SK-N-MC (cell line): ENCODE measurements at regions not wholly inside any gene's neighbourhood (a gene's known extent, or its start where the extent isn't known, plus 50 kb on each side); places are given as distances from the start of the nearest gene placed in this dataset.

Experiments
- DNase-seq: peaks from one replicate; pipeline ENCODE4 v3.0.0-alpha.2; 2011; ENCODE audit warnings: low read depth, low spot score
- H3K27ac ChIP-seq: fragments of 200-600 bp; sonication (generic); 2 replicates; pipeline ENCODE4 v1.5.1; 2016; ENCODE audit warnings: mixed run types
- H3K36me3 ChIP-seq: fragments of 200-600 bp; sonication (generic); 2 replicates; pipeline ENCODE4 v1.6.1; 2017; ENCODE audit warnings: antibody characterized with exemption, low read length, mixed read lengths; ENCODE audit not compliant: insufficient read depth
- H3K4me3 ChIP-seq: fragments of 200-600 bp; sonication (generic); 2 replicates; pipeline ENCODE4 v1.5.1; 2016
- H3K9ac ChIP-seq: fragments of 200-600 bp; sonication (generic); 2 replicates; pipeline ENCODE4 v1.8.0; 2017; ENCODE audit warnings: mixed run types, mixed read lengths; ENCODE audit not compliant: insufficient read length
- H3K9me3 ChIP-seq: fragments of 200-600 bp; sonication (generic); 2 replicates; pipeline ENCODE4 v1.6.1; 2017; ENCODE audit warnings: low read depth, mild to moderate bottlenecking, antibody characterized with exemption, low read length, moderate library complexity, mixed read lengths
- EZH2 ChIP-seq: fragments of 200-600 bp; sonication (generic); IDR thresholded peaks from one replicate; pipeline ENCODE4 v1.6.1; 2017; ENCODE audit warnings: antibody characterized with exemption
- FOXP2 ChIP-seq: optimal IDR thresholded peaks from 2 replicates; pipeline ENCODE3; 2011; ENCODE audit warnings: mild to moderate bottlenecking, moderate library complexity; ENCODE audit not compliant: insufficient read depth; ENCODE audit errors: extremely low read length, control extremely low read depth
- POLR2AphosphoS5 ChIP-seq: IDR thresholded peaks from 2 replicates; pipeline ENCODE4 v1.6.1; 2012; ENCODE audit warnings: mild to moderate bottlenecking, low read depth, low read length, borderline replicate concordance

DNA sequence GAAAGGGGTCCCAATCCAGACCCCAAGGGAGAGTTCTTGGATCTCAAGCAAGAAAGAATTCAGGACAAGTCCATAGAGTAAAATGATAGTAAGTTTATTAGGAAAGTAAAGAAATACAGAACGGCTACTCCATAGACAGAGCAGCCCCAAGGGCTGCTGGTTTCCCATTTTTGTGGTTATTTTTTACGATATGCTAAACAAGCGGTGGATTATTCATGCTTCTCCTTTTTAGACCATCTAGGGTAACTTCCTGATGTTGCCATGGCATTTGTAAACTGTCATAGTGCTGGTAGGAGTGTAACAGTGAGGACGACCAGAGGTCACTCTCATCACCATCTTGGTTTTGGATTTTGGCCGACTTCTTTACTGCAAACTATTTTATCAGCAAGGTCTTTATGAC, 1033.4 kb downstream of the SORCS3 start:
- no peak overlapping the region for H3K9ac ChIP-seq
- no peak for DNase-seq
- H3K9me3 ChIP-seq: no peaks in the 10 kb centered on the region
- TF ChIP-seq POLR2AphosphoS5: no peak
- TF ChIP-seq EZH2: no peak
- TF ChIP-seq FOXP2: no peak
- no peak overlapping the region for H3K27ac ChIP-seq
- no peak overlapping the region for H3K4me3 ChIP-seq
- no peaks in the 10 kb centered on the region for H3K36me3 ChIP-seq

- no peak for DNase-seq
- H3K9me3 ChIP-seq: no peaks in the 10 kb centered on the region
- TF ChIP-seq FOXP2: no peak
- TF ChIP-seq POLR2AphosphoS5: no peak
- no peak for TF ChIP-seq EZH2
- no peak overlapping the region for H3K27ac ChIP-seq
- no peak overlapping the region for H3K4me3 ChIP-seq
- no peak overlapping the region for H3K9ac ChIP-seq
- H3K36me3 ChIP-seq: no peaks in the 10 kb centered on the region
Measured at GRCh38 chr10:105658696-105659095, 1017.6 kb downstream of the SORCS3 start.

DNA sequence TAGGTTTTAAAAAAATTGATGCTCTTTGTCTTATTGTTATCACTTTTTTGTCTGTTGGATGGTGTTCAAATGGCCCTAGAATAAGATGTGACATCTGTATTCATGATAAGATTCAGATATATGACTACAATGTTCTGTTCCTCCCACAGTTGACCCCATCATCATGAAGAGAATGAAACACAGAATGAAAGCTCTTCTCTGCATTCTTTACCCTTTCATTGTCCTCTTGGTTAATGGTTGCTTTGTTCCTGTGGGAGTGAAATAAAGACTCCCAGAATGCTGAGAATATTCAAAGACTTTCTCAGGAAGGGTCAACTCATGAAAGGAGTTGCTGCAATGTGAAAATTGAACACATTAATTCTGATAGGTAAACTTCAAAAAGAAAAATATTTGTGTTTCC, 1015.8 kb downstream of the SORCS3 start:
- TF ChIP-seq EZH2: no peak
- no peak for TF ChIP-seq FOXP2
- TF ChIP-seq POLR2AphosphoS5: no peak
- no peak overlapping the region for H3K27ac ChIP-seq
- no peak overlapping the region for H3K4me3 ChIP-seq
- no peaks in the 10 kb centered on the region for H3K36me3 ChIP-seq
- H3K9me3 ChIP-seq: no peaks in the 10 kb centered on the region
- DNase-seq: no peak
- no peak overlapping the region for H3K9ac ChIP-seq

DNA sequence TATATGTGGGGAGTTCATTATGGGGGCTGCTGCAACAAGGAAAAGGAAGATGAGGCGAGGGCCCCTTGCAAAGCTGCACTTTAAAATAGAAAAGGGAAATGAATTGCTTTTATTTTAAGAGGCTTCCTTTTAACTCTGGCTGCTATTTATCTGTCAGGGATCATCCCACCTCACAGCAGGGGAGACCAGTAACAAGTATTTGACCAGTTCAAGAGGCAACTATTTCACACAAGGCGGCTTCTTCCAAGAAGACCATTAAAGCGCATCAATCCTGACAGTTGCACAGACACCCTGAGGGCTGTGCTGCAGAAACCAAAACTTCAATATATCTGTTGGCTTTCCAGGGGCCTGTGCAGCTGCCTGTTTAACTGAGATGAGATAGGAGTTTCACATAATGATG, 1009.2 kb downstream of the SORCS3 start:
- Histone ChIP-seq H3K27ac (no peak overlapping the region), H3K36me3 (no peaks in the 10 kb centered on the region), H3K9me3 (no peaks in the 10 kb centered on the region), H3K4me3 (no peak overlapping the region), H3K9ac (no peak overlapping the region)
- no peak for DNase-seq
- no peak for TF ChIP-seq POLR2AphosphoS5
- no peak for TF ChIP-seq EZH2
- TF ChIP-seq FOXP2: no peak

DNA sequence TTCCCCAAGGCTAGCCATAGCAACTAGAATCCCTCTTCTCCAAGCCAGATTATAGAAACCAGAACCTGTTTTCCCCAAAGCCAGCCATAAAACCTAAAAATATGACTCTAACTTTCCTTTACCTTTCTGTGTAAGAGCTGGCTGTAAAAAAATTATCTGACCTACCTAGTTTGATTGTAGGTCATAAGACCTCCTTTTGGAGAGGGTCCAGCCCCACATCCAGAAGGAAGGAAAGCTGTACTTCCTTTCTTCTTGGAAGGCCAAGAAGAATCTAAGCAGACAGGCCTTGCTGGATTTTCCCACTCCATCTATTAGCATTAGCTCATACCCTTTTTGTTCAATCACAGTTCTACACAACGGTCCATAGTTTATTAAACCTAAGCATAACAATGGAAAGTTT, 1006.3 kb downstream of the SORCS3 start:
- Histone ChIP-seq H3K36me3 (no peaks in the 10 kb centered on the region), H3K4me3 (no peak overlapping the region), H3K9ac (no peak overlapping the region), H3K9me3 (no peaks in the 10 kb centered on the region), H3K27ac (no peak overlapping the region)
- no peak for DNase-seq
- TF ChIP-seq EZH2 (no peak), FOXP2 (no peak), POLR2AphosphoS5 (no peak)

GRCh38 chr10:105644978-105645377, 1003.9 kb downstream of the SORCS3 start:
- no peak for DNase-seq
- H3K4me3 ChIP-seq: no peak overlapping the region
- no peak overlapping the region for H3K27ac ChIP-seq

DNA sequence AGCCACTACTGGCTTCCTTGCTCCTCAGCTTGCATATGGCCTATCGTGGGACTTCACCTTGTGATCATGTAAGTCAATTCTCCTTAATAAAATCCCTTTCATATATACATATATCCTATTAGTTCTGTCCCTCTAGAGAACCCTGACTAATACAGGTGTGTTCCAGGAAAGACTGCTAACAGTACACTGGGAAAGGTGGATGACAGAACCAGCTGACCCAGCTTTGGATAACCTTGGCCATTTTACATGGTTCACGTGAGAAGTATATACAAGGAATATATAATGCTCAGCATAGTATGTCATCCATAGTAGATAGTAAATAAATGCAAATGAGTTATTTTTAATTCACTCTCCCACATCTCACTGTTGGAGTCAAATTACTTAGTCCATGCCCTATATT, 1003.5 kb downstream of the SORCS3 start:
- TF ChIP-seq EZH2: no peak
- TF ChIP-seq POLR2AphosphoS5: no peak
- TF ChIP-seq FOXP2: no peak
- H3K36me3 ChIP-seq: no peaks in the 10 kb centered on the region
- no peaks in the 10 kb centered on the region for H3K9me3 ChIP-seq
- no peak overlapping the region for H3K4me3 ChIP-seq
- H3K9ac ChIP-seq: no peak overlapping the region
- no peak for DNase-seq
- no peak overlapping the region for H3K27ac ChIP-seq

More at GRCh38 chr10:105644978-105645377, 1003.9 kb downstream of the SORCS3 start:
- no peaks in the 10 kb centered on the region for H3K36me3 ChIP-seq
- no peaks in the 10 kb centered on the region for H3K9me3 ChIP-seq
- no peak overlapping the region for H3K9ac ChIP-seq
- TF ChIP-seq FOXP2 (no peak), EZH2 (no peak), POLR2AphosphoS5 (no peak)

DNA sequence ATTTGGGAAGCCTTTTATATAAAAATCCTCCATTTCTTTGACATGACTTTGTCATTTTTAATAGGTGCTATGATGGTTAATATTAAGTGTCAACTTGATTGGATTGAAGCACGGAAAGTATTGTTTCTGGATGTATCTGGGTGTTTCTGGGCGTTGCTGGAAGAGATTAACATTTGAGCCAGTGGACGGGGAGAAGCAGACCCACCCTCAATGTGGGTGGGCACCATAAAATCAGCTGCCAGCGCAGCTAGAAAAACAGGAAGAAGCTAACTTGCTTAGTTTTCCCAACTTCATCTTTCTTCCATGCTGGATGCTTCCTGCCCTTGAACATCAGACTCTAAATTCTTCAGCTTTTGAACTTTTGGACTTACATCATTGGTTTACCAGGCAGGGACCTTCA, 1003.0 kb downstream of the SORCS3 start:
- Histone ChIP-seq H3K36me3 (no peaks in the 10 kb centered on the region), H3K4me3 (no peak overlapping the region), H3K9me3 (no peaks in the 10 kb centered on the region), H3K27ac (no peak overlapping the region), H3K9ac (no peak overlapping the region)
- TF ChIP-seq POLR2AphosphoS5: no peak
- no peak for TF ChIP-seq EZH2
- TF ChIP-seq FOXP2: no peak
- no peak for DNase-seq

DNA sequence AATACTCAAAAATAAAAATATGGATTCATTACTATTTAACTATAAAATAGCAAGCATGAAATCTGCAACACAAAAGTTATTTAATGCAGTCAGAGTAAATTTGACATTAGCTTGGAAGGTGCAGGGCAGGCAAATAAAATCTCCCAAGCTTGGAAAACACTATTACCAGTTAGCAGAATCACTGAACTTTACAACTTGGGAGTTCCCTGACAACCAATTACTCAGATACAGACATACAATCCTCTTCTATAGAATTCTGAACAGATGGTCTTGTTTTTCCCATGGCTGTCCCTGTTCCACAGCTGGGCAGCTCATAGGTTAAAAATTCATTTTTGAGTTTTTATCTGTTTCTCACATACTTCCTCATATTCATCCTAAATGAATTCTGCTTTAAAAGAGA, 1002.6 kb downstream of the SORCS3 start:
- DNase-seq: no peak
- H3K4me3 ChIP-seq: no peak overlapping the region
- no peak overlapping the region for H3K27ac ChIP-seq
- no peak overlapping the region for H3K9ac ChIP-seq
- H3K9me3 ChIP-seq: no peaks in the 10 kb centered on the region
- TF ChIP-seq POLR2AphosphoS5: no peak
- TF ChIP-seq EZH2: no peak
- TF ChIP-seq FOXP2: no peak
- H3K36me3 ChIP-seq: no peaks in the 10 kb centered on the region

DNA sequence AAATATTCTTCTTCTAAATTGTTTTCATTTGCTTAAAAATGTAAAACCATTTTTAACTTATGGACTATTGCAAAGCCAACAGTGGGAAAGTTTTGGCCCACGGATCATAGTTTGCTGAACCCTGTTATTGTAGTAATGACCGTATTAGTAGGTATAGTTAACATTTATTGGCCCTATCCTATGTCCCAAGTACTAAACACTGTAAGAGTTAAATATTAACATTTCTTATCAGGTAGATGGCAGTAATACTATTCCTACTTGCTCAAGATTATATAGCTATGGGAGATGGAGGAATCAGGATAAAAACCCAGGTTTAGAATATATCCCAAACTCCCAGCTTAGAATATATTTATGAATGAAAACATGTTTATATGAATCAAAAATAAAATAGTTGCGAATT, 993.2 kb downstream of the SORCS3 start:
- H3K9ac ChIP-seq: no peak overlapping the region
- no peak overlapping the region for H3K4me3 ChIP-seq
- no peak overlapping the region for H3K27ac ChIP-seq
- TF ChIP-seq FOXP2 (no peak), EZH2 (no peak), POLR2AphosphoS5 (no peak)
- no peak for DNase-seq
- no peaks in the 10 kb centered on the region for H3K36me3 ChIP-seq
- no peaks in the 10 kb centered on the region for H3K9me3 ChIP-seq
